ENCODE measurements at regions not wholly inside any gene's neighbourhood (a gene's known extent, or its start where the extent isn't known, plus 50 kb on each side); places are given as distances from the start of the nearest gene placed in this dataset.

- DNase-seq (ENCODE audit: extremely low read depth, insufficient read length) = no peak
- Histone ChIP-seq H3K36me3 (ENCODE audit: control insufficient read depth, insufficient read depth, low read length) (no peaks in the 10 kb centered on the region), H3K27me3 (replicated peaks; ENCODE audit: control insufficient read depth, insufficient read depth, low read length) (no peaks in the 10 kb centered on the region), H3K4me3 (replicated peaks; ENCODE audit: low read depth, low read length) (no peak overlapping the region)
- no peak for TF ChIP-seq CTCF (IDR thresholded peaks at IDR 0.05; ENCODE audit: insufficient read depth, low read length, poor library complexity, severe bottlenecking)
Measured at GRCh38 chr3:22231061-22231460, 480.1 kb upstream of the ZNF385D start.

- Histone ChIP-seq H3K4me3 (replicated peaks; ENCODE audit: low read depth, low read length) (no peak overlapping the region), H3K36me3 (ENCODE audit: control insufficient read depth, insufficient read depth, low read length) (no peaks in the 10 kb centered on the region), H3K27me3 (replicated peaks; ENCODE audit: control insufficient read depth, insufficient read depth, low read length) (no peaks in the 10 kb centered on the region)
- TF ChIP-seq CTCF (IDR thresholded peaks at IDR 0.05; ENCODE audit: insufficient read depth, low read length, poor library complexity, severe bottlenecking) = no peak
- no peak for DNase-seq (ENCODE audit: extremely low read depth, insufficient read length)
Measured at GRCh38 chr3:22236490-22237270, 485.7 kb upstream of the ZNF385D start.

- no peak for DNase-seq (ENCODE audit: extremely low read depth, insufficient read length)
- H3K27me3 ChIP-seq (replicated peaks; ENCODE audit: control insufficient read depth, insufficient read depth, low read length) = no peaks in the 10 kb centered on the region
- no peak overlapping the region for H3K4me3 ChIP-seq (replicated peaks; ENCODE audit: low read depth, low read length)
- no peak for TF ChIP-seq CTCF (IDR thresholded peaks at IDR 0.05; ENCODE audit: insufficient read depth, low read length, poor library complexity, severe bottlenecking)
- no peaks in the 10 kb centered on the region for H3K36me3 ChIP-seq (ENCODE audit: control insufficient read depth, insufficient read depth, low read length)
Measured at GRCh38 chr3:22239011-22239410, 488.0 kb upstream of the ZNF385D start.

- no peak for DNase-seq (ENCODE audit: extremely low read depth, insufficient read length)
- no peak for TF ChIP-seq CTCF (IDR thresholded peaks at IDR 0.05; ENCODE audit: insufficient read depth, low read length, poor library complexity, severe bottlenecking)
- H3K4me3 ChIP-seq (replicated peaks; ENCODE audit: low read depth, low read length) = no peak overlapping the region
Measured at GRCh38 chr3:22241110-22241509, 490.1 kb upstream of the ZNF385D start.

GRCh38 chr3:22244761-22245521 is 493.9 kb upstream of the ZNF385D start:
- Histone ChIP-seq H3K27me3 (replicated peaks; ENCODE audit: control insufficient read depth, insufficient read depth, low read length) (no peaks in the 10 kb centered on the region), H3K4me3 (replicated peaks; ENCODE audit: low read depth, low read length) (no peak overlapping the region), H3K36me3 (ENCODE audit: control insufficient read depth, insufficient read depth, low read length) (no peaks in the 10 kb centered on the region)
- no peak for TF ChIP-seq CTCF (IDR thresholded peaks at IDR 0.05; ENCODE audit: insufficient read depth, low read length, poor library complexity, severe bottlenecking)
- no peak for DNase-seq (ENCODE audit: extremely low read depth, insufficient read length)

More at GRCh38 chr3:22241110-22241509, 490.1 kb upstream of the ZNF385D start:
- no peaks in the 10 kb centered on the region for H3K36me3 ChIP-seq (ENCODE audit: control insufficient read depth, insufficient read depth, low read length)
- H3K27me3 ChIP-seq (replicated peaks; ENCODE audit: control insufficient read depth, insufficient read depth, low read length) = no peaks in the 10 kb centered on the region
